SK-N-SH treated with all-trans-retinoic acid at 6 μM for 48 hours (cell line): ENCODE measurements at regions not wholly inside any gene's neighbourhood (a gene's known extent, or its start where the extent isn't known, plus 50 kb on each side); places are given as distances from the start of the nearest gene placed in this dataset.

ENCODE experiments used
- ATAC-seq: fragments of 200-7000 bp; cut with Tn5 transposase; 3 replicates; pipeline ENCODE4 v1.9.1; 2020; ENCODE audit warnings: mild to moderate bottlenecking, moderate library complexity
- ARNTL ChIP-seq: fragments of 450-650 bp; formaldehyde crosslinking; IDR thresholded peaks from 2 replicates; pipeline ENCODE4 v1.5.0; 2020; ENCODE audit warnings: low read depth, mild to moderate bottlenecking, moderate library complexity, borderline replicate concordance
- BACH2 ChIP-seq: fragments of 250-450 bp; sonication (Bioruptor Pico); IDR thresholded peaks from 2 replicates; pipeline ENCODE4 v1.9.0; 2021; ENCODE audit warnings: mild to moderate bottlenecking, borderline replicate concordance
- CREB5 ChIP-seq: fragments of 250-450 bp; sonication (Bioruptor Pico); IDR thresholded peaks from 2 replicates; pipeline ENCODE4 v1.5.1; 2020; ENCODE audit warnings: low read depth, mild to moderate bottlenecking, moderate library complexity
- CSDC2 ChIP-seq: fragments of 250-450 bp; sonication (Bioruptor Pico); IDR thresholded peaks from 2 replicates; pipeline ENCODE4 v1.5.0; 2020; ENCODE audit warnings: mild to moderate bottlenecking, moderate library complexity
- CSRNP3 ChIP-seq: fragments of 250-450 bp; sonication (Bioruptor Pico); IDR thresholded peaks from 2 replicates; pipeline ENCODE4 v1.5.1; 2021; ENCODE audit warnings: mild to moderate bottlenecking, moderate library complexity
- ESRRG ChIP-seq: fragments of 250-450 bp; sonication (Bioruptor Pico); IDR thresholded peaks from 2 replicates; pipeline ENCODE4 v1.6.1; 2021; ENCODE audit warnings: mild to moderate bottlenecking
- OSR1 ChIP-seq: fragments of 250-450 bp; sonication (Bioruptor Pico); IDR thresholded peaks from 2 replicates; pipeline ENCODE4 v1.8.0; 2022; ENCODE audit warnings: moderate library complexity, mild to moderate bottlenecking, inconsistent platforms
- POU6F1 ChIP-seq: fragments of 250-450 bp; sonication (Bioruptor Pico); IDR thresholded peaks from 2 replicates; pipeline ENCODE4 v1.8.0; 2021; ENCODE audit warnings: low read depth, mild to moderate bottlenecking, moderate library complexity, borderline replicate concordance
- PPARA ChIP-seq: fragments of 250-450 bp; sonication (Bioruptor Pico); IDR thresholded peaks from 2 replicates; pipeline ENCODE4 v1.5.0; 2020; ENCODE audit warnings: mild to moderate bottlenecking, borderline replicate concordance
- RARB ChIP-seq: fragments of 250-450 bp; sonication (Bioruptor Pico); IDR thresholded peaks from 2 replicates; pipeline ENCODE4 v1.8.0; 2021; ENCODE audit warnings: mild to moderate bottlenecking, moderate library complexity
- TCF4 ChIP-seq: fragments of 250-450 bp; sonication (Bioruptor Pico); IDR thresholded peaks from 2 replicates; pipeline ENCODE4 v1.8.0; 2021; ENCODE audit warnings: mild to moderate bottlenecking, moderate library complexity, borderline replicate concordance
- TOX ChIP-seq: fragments of 250-450 bp; sonication (Bioruptor Pico); IDR thresholded peaks from 2 replicates; pipeline ENCODE4 v1.8.0; 2021; ENCODE audit warnings: mild to moderate bottlenecking, moderate library complexity, borderline replicate concordance
- ZC3H10 ChIP-seq: fragments of 250-450 bp; sonication (Bioruptor Pico); IDR thresholded peaks from 2 replicates; pipeline ENCODE4 v1.5.1; 2021; ENCODE audit warnings: mild to moderate bottlenecking, moderate library complexity
- ZFP3 ChIP-seq: fragments of 250-450 bp; sonication (Bioruptor Pico); IDR thresholded peaks from 2 replicates; pipeline ENCODE4 v1.5.0; 2020; ENCODE audit warnings: mild to moderate bottlenecking, moderate library complexity
- ZFP30 ChIP-seq: fragments of 450-650 bp; formaldehyde crosslinking; IDR thresholded peaks from 2 replicates; pipeline ENCODE4 v1.5.0; 2022; ENCODE audit warnings: mild to moderate bottlenecking, moderate library complexity
- ZNF565 ChIP-seq: fragments of 450-650 bp; formaldehyde crosslinking; conservative IDR thresholded peaks from 2 replicates; pipeline ENCODE4 v1.5.0; 2020; ENCODE audit warnings: low read depth, mild to moderate bottlenecking, moderate library complexity
- ZNF70 ChIP-seq: fragments of 450-650 bp; formaldehyde crosslinking; IDR thresholded peaks from 2 replicates; pipeline ENCODE4 v1.5.0; 2020; ENCODE audit warnings: mild to moderate bottlenecking, moderate library complexity
- TF ChIP-seq, protein P1 (sequence below): fragments of 250-450 bp; sonication (Bioruptor Pico); IDR thresholded peaks from 2 replicates; pipeline ENCODE4 v1.8.0; 2020; ENCODE audit warnings: mild to moderate bottlenecking, moderate library complexity, borderline replicate concordance
- TF ChIP-seq, protein P2 (sequence below): fragments of 250-450 bp; sonication (Bioruptor Pico); IDR thresholded peaks from 2 replicates; pipeline ENCODE4 v1.5.0; 2020; ENCODE audit warnings: mild to moderate bottlenecking, moderate library complexity

DNA sequence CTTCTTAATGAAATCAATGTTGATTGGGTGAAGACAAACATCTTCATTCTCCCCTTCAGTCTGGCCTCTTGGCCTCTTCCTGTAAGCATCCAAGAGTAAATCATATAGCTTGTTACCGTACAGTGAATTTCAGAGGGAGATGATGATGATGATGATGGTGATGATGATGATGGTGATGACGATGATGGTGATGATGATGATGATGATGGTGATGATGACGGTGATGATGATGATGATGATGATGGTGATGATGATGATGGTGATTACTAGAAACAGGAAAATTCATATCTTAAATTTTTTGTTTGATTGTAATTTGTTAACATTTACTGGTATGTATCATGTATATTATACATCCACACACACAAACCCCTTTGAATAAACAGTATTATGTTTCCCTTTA is 256.1 kb upstream of the PLSCR5 start:
- ATAC-seq, result no peak
- TF ChIP-seq PPARA, result no peak
- TF ChIP-seq ZNF565 (CRISPR knock-in tag), result no peak
- no peak for TF ChIP-seq TCF4
- TF ChIP-seq, protein P1, sequence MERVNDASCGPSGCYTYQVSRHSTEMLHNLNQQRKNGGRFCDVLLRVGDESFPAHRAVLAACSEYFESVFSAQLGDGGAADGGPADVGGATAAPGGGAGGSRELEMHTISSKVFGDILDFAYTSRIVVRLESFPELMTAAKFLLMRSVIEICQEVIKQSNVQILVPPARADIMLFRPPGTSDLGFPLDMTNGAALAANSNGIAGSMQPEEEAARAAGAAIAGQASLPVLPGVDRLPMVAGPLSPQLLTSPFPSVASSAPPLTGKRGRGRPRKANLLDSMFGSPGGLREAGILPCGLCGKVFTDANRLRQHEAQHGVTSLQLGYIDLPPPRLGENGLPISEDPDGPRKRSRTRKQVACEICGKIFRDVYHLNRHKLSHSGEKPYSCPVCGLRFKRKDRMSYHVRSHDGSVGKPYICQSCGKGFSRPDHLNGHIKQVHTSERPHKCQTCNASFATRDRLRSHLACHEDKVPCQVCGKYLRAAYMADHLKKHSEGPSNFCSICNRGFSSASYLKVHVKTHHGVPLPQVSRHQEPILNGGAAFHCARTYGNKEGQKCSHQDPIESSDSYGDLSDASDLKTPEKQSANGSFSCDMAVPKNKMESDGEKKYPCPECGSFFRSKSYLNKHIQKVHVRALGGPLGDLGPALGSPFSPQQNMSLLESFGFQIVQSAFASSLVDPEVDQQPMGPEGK (CRISPR knock-in tag), result no peak
- TF ChIP-seq CREB5, result no peak
- TF ChIP-seq CSRNP3 (CRISPR knock-in tag), result no peak
- TF ChIP-seq CSDC2 (CRISPR knock-in tag), result no peak
- TF ChIP-seq ZNF70, result no peak
- no peak for TF ChIP-seq ZC3H10 (CRISPR knock-in tag)
- no peak for TF ChIP-seq ZFP30

- TF ChIP-seq POU6F1 (CRISPR knock-in tag) (no peak), RARB (CRISPR knock-in tag) (no peak), ZFP30 (no peak), ZFP3 (no peak), CSRNP3 (CRISPR knock-in tag) (no peak), PPARA (no peak), ZNF70 (no peak)
- TF ChIP-seq, protein P2, sequence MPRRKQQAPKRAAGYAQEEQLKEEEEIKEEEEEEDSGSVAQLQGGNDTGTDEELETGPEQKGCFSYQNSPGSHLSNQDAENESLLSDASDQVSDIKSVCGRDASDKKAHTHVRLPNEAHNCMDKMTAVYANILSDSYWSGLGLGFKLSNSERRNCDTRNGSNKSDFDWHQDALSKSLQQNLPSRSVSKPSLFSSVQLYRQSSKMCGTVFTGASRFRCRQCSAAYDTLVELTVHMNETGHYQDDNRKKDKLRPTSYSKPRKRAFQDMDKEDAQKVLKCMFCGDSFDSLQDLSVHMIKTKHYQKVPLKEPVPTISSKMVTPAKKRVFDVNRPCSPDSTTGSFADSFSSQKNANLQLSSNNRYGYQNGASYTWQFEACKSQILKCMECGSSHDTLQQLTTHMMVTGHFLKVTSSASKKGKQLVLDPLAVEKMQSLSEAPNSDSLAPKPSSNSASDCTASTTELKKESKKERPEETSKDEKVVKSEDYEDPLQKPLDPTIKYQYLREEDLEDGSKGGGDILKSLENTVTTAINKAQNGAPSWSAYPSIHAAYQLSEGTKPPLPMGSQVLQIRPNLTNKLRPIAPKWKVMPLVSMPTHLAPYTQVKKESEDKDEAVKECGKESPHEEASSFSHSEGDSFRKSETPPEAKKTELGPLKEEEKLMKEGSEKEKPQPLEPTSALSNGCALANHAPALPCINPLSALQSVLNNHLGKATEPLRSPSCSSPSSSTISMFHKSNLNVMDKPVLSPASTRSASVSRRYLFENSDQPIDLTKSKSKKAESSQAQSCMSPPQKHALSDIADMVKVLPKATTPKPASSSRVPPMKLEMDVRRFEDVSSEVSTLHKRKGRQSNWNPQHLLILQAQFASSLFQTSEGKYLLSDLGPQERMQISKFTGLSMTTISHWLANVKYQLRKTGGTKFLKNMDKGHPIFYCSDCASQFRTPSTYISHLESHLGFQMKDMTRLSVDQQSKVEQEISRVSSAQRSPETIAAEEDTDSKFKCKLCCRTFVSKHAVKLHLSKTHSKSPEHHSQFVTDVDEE (CRISPR knock-in tag), result no peak
- TF ChIP-seq, all 23 proteins: peak for 0
- ATAC-seq, result no peak
Measured at GRCh38 chr3:146854523-146854922, 249.4 kb upstream of the PLSCR5 start.

DNA sequence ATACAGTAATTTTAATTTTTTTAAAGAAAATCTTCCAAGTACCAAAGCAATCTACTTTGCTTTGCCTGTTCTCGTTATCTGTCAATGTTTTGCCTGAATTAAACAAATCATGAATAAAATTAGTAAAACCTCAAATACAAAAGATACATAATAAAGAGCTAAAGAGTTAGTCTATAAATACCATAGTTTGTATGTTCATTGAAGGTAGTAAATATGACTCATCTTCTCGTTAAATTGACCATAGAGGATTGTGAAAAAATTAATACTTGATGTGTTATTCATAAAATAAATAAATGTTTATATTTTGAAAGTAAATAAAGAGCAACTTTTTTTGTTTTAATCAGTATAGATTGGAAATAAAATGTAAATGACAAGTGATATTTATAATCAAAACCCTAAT is 246.5 kb upstream of the PLSCR5 start:
- TF ChIP-seq, protein P1 (CRISPR knock-in tag), result no peak
- TF ChIP-seq BACH2, result no peak
- TF ChIP-seq CSDC2 (CRISPR knock-in tag), result no peak
- TF ChIP-seq ARNTL (CRISPR knock-in tag), result no peak
- TF ChIP-seq RARB (CRISPR knock-in tag), result no peak
- no peak for TF ChIP-seq PPARA
- no peak for TF ChIP-seq TOX (CRISPR knock-in tag)
- TF ChIP-seq ESRRG (CRISPR knock-in tag), result no peak
- no peak for TF ChIP-seq ZNF565 (CRISPR knock-in tag)
- TF ChIP-seq POU6F1 (CRISPR knock-in tag), result no peak
- TF ChIP-seq OSR1 (CRISPR knock-in tag), result no peak
- no peak for ATAC-seq
